Stimulated activated CD4-positive, alpha-beta T cell treated with anti-CD3 and anti-CD28 coated beads, TNF-alpha, amount 100 ng/mL, for 48 hours (primary cell): ENCODE measurements at regions not wholly inside any gene's neighbourhood (a gene's known extent, or its start where the extent isn't known, plus 50 kb on each side); places are given as distances from the start of the nearest gene placed in this dataset.
"Not testable (repeated sequence)": the region's sequence is repeated elsewhere in the genome, so short reads cannot be mapped to it uniquely, and the experiment has no call there.

Experiments used
- DNase-seq, 3 donors: peaks; one replicate each; pipeline ENCODE4 v3.0.0-alpha.2; 2020; ENCODE audit warnings: low read depth in 3 of 3

DNA sequence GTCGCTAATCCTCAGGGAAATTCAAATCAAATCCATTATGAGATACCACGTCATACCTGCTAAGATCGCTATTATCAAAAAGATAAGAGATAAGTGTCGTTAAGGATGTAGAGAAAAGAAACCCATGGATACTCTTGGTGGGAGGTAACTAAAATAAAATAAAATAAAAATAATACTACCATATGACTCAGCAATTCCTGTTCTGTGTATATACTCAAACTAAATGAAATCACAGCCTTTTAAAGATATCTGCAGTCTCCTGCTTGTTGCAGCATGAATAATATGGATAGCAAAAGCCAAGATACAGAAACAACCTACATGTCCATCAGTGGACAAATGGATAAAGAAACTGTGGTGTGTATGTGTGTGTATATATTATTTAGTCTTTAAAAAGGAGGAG, 105.8 kb upstream of the IL15 start:
- DNase-seq: no peak

DNA sequence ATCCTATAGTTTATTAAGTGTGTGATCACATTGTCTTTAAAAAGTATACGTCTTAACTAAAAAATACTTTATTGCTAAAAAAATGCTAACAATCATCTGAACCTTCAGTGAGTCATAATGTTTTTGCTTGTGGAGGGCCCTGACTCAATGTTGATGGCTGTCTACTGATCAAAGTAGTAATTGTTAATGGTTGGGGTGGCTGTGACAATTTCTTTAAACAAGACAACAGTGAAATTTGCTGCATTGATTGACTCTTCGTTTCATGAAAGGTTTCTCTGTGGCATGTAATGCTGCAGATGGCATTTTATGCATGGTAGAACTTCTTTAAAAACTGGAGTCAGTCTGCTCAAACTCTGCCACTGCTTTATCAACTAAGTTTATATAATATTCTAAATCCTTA, 101.4 kb upstream of the IL15 start:
- DNase-seq: no peak

DNA sequence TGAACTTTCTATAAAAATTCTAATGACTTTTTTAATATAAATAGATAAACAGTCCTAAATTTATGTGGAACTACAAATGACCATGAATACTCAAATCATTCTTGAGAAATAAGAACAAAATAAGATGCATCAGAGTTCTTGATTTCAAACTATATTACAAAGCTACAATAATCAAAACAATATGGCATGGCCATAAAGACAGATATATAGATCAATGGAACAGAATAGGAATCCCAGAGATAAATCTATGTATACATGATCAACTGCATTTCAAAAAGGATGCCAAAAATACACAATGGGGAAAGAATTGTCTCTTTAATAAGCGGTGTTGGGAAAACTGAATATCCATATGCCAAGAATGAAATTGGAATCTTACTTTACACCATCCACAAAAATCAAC, 98.4 kb upstream of the IL15 start:
- no peak for DNase-seq

DNA sequence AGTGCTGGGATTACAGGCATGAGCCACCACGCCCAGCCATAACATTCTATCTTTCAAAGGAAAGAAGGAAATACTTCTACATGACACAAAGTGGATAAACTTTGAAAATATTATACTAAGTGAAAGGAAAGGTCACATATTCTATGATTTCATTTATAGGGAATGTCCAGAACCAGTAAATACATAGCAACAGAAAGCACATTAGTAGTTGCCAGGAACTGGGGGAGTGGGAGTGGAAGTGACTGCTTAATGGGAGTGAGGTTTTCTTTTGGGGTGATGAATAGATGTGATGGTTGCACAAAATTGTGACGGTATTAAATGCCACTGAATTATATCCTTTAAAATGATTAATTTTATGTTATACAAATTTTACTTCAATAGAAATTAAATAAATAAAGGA, 95.7 kb upstream of the IL15 start:
- no peak for DNase-seq

DNA sequence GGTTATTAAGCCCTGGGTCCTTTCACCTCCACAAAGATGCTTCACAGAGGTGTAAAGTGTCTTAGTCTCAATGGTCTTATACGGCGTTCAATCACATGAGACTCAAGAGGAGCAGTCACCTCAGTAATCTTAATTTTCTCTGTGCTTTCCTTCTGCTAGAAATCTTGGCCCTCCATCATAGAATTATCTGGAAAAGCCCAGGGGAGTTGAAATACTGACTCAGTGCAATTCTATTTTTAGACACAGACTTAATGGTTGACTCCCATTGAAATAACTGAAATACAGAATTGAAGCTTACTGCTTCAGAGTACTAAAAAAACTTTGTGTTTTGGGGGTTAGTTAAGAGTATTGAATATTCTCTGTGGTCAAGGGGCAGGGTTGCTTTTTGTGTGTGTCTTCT, 94.5 kb upstream of the IL15 start:
- no peak for DNase-seq

DNA sequence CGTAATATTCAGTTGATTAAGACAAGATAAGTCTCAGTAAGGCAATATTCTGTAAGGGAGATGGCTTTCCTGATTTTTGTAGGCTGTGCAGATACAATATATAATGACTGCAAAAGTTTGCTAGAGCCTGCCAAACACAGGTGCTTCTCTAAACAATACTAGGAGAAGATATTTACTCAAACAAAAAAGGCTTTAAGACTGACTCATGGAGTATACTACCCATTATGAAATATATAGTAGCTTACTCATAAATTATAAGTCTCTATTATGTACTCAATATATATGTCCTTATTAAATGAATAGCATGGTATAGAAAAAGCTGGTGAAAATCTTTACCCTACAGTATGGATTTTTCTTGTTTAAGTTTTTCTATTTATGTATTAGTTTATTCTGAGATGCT, 93.2 kb upstream of the IL15 start:
- no peak for DNase-seq

DNA sequence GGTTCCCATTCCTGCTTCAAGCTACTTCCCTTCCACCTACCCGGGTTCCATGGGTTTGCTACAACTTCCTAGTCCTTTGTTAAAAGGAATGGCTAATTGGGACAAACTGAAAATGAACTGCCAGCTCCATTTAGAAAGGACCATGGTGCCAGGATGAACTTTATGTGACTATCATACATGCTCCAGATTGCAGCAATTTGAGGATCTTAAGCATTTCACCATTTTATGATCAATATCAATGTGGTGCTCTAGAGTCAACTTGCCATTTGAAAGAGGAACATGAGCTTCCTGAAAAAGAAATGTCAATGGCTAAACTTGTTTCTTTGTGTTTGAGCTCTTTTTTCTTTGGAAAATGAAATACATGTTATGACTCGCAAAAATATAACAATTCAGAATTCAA, 92.7 kb upstream of the IL15 start:
- no peak for DNase-seq

DNA sequence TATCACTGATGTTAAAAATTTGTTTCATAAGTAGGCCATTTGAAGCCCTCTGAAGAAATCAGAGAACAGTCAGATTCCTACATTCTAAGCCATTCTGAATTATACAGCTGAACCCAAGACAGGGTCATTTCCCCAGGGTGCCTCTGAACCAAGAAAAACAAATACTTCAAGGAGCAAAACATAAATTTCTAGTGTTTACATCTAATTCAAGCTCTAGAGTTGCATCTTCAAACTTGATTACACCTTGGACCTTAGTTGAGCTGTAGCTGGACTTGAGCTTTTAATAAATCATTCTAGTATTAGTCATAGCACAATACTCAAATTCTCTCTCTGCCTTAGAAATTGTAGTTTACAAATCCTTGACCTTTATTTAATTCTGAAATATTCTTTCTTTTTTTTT, 87.6 kb upstream of the IL15 start:
- no peak for DNase-seq

DNA sequence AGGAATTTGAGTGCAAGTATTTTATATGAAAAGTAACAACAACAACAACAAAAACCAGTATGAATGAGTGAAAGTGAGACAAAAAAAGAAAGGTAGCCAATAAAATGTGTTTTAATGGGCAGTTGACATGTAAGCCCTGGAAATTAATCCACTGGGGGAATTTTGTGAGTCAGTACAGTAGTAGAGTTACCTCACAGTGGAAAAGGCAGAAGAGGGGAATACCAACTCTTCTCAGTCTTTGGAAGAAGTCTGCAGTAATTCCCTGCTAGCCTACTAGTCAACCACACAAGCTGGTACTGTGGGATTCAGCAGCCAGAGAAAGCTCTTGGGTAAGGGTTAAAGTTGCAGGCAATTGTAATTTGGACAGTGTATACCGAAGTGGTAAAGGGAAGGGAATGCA, 76.3 kb upstream of the IL15 start:
- DNase-seq: no peak

DNA sequence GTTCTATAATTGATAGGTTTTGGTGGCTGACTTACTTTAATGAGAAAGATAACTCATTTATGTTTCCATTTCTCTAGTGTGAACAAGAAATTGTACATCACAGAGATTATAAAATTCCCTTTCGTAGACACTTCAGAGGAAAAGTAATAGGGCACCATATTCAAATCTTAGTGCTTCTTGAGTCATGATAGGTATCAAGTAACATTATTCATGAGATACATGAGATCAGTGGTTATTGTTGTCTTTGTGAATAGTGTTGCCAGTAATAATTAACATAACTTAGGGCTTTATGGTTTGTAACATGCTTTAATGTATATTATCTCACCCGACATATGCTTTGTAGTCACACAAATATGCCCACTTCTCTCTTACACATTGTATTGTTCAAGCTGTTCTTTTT, 73.7 kb upstream of the IL15 start:
- DNase-seq: no peak

DNA sequence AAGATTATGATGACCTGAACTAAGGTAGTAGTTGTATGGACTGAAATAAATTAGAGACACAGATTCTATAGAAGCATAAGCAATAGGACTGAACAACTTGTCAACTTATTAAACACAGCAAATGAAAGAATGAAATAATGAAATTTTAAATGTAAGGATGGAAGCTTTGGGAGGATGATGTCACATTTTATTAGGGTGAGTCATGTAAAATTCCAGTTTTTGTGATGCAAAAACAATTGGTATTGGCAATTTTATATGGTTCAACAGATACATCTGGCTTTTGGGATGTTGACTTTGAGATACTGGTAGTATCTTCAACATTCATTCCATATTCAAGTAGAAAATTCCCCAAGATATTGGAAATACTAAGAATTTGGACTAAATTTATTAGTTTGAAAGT, 72.7 kb upstream of the IL15 start:
- no peak for DNase-seq

DNA sequence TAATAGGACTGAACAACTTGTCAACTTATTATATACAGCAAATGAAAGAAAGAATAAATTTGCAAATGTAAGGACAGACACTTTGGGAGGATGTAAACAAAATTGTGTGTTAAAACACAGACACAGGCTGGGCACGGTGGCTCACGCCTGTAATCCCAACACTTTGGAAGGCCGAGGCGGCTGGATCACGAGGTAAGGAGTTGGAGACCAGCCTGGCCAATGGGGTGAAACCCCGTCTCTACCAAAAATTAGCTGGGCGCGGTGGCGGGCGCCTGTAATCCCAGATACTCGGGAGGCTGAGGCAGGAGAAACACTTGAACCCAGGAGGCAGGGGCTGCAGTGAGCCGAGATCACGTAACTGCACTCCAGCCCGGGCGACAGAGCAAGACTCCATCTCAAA, 71.4 kb upstream of the IL15 start:
- DNase-seq: not testable (repeated sequence)

DNA sequence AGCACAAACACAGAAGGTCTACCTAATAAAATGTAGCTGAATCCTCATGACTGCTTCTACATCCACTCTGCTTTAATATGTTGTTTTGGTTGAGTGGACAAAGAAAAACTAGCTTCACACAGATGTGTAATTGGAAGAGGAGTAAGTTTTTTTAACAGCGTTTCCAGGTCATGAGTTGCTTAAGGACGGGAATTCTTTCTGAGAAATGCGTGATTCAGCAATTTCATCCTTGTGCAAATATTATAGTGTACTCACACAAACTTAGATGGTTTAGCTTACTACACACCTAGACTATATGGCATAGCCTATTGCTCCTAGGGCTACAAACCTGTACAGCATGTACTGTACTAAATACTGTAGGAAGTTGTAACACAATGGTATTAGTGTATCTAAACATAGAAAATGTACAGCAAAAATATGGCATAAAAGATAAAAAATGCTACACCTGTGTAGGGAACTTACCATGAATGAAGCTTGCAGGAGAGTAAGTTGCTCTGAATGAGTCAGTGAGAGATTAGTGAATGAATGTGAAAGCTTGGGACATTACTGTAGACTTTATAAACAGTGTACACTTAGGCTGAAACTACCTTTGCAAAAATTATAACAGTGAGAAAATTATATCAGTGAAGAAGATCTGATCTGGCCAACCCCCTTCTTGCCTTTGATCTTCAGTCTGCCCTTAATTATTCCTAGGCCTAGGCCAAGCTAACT, 70.8 kb upstream of the IL15 start:
- DNase-seq: no peak

DNA sequence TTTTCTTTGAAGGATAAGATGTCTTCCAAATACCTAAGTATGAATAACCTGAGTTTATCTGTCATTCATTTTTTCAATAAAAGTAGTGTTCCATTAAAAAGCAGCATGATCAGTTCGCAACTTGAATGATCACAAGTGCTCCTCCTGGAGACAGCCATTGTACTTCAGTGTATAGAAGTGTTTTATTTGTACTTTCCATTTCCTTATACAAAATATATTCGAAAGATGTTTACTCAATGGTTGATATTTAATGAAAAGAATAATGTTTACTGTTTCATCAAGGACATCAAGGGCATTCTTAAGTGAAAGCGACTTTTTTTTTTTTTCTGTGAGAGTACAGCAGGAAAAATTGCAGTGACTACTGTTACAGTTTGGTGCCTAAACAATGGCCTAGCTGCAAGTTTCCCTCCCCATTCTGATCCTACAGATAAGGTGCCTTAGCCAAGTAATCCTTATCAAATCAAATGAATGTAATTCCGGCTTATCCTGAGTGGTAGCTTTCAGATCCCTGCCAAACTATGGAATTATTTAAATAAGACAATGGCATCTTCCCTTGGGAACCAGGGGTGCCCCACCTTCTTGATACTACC, 69.0 kb upstream of the IL15 start:
- DNase-seq: no peak

DNA sequence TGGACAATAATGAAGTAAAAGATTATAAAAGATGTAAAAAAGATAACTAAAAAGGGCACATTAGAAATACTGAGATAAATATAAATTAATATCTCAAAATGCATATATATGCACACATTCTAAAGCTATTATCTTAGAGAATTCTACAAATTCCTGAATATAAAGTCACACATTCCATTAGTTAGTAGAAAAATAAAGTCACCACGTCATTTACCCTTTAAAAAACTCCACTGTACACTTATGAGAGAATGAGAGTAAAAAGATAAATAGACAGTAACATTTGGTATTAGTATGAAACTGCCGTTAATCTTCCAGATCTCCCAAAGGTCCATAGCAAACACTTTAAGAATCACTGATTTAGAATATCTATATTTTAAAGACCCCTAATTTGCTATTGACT, 67.2 kb upstream of the IL15 start:
- DNase-seq: no peak

DNA sequence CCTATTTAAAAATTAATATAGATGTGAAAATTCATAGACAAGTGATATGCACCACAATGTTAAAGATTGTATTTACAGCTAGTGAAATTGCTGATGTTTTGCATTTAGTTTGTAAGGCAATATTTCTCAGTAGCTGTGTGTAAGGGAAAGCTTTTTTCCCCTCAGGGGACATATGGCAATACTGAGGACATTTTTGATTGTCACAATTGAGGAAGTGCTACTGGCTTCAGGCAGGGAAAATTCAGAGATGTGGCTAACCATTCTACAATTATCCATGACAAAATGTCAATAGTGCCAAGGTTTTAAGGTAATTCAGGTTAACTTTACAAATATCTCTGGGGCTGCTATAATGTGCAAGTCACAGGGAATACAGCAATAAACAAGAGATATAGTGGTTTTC, 66.1 kb upstream of the IL15 start:
- no peak for DNase-seq

DNA sequence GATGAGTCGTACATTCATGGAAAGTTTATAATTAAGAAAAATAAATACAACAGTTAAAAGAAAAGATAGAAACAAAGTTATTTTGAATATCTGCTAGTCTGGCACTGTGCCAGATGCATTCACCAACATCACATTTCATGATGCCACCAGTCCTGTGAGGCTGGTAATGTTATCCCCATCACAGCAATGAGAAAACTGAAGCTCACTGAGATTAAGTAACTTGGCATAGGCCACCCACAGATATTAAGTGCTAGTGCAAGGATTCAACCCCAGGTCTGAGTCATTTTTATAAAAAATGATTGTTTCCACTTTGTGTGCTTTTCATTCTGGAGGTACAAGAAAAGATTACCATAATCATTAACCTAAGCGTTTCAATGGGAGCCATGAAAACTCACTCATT, 65.0 kb upstream of the IL15 start:
- DNase-seq: no peak

DNA sequence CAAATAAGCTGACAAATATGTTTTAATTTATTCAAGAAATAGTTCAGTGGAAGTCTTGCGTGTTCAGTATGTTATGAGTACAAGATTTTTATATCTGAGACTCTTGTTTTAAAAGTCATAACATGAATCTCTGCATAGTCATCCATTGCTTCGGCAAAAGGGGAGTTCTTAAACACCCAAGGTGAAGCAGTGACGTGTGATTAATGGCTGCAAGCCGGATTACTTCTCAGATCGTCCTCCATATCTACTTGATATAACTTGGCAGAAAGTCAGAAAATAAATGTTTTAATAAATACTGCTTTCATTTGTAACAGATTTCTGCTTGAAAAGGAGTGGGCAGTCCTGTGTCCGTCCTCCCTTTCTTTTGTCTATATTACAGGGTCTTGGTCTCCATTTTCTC, 64.6 kb upstream of the IL15 start:
- DNase-seq: no peak

DNA sequence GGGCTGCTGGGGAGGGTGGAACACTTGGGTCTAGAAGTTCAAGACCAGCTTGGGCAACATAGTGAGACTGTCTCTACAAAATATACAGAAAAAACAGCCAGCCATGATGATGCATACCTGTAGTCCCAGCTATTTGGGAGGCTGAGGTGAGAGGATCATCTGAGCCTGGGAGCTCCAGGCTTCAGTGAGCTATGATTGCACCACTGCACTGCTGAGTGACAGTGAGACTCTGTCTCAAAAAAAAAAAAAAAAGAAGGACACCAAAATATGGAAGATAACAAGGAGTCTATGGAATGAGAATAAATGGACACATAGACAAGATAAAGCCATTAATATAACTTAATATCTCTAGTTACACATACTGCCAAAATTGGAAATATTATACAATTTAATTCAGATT, 62.7 kb upstream of the IL15 start:
- DNase-seq: no peak

DNA sequence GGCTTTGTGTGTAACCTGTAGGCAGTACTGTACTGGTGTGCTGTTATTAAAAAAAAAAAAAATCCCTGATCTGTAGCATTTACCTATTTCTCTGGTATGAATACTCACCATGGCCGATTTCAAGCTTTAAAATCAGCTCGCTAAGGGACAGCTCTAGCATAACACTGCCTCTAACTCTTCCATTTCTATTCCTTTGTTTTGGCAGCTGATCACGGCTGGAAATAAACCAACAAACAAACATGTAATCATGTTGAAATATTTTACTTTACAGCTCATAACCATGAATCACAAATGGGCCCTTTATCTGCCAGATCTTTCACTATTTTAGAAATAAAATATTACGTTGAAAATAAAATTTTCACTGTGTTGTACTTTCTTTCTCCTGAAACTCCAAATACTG, 60.5 kb upstream of the IL15 start:
- no peak for DNase-seq

DNA sequence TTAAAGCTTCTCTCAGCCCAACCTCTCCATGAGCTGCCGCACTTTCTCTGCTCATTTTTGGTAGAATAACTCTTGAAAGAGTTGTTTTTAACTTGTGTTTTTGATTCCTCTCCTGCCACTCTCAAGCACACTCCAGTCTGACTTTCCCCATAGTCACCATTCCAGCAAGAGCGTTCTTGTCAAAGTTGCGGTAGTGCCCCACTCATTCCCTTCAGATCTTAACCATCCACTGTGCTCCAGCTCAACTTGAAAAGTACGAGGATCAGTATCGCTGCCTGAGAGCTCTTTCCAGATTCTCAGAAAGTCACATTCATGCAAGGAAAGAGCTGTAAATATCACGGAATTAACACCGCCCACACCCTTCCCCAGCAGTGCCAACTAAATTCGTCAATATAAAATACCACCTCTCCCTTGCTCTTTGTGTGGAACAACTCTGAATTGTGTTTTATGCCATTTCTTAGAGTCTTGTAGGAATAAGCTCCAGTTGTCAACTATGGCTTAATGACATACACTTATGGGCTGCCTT, 59.7 kb upstream of the IL15 start:
- DNase-seq: no peak

DNA sequence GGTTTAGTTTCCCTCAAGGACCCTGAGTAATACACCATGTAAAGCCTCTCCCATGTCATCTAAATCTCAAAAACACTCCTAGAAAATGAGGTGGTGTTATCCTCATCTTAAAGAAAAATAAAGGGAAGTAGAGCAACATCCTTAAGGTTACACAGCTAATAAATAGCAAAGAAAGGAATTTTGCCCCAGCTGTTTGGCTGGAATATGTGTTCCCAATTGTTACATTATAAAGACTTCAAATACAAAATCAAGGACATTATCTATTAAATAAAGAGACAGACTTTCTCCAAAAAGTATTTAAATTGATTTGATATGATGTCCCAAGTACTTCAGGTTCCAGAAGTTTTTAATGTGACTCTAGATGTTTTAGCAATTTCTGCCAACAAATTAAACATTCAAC, 57.9 kb upstream of the IL15 start:
- DNase-seq: no peak

DNA sequence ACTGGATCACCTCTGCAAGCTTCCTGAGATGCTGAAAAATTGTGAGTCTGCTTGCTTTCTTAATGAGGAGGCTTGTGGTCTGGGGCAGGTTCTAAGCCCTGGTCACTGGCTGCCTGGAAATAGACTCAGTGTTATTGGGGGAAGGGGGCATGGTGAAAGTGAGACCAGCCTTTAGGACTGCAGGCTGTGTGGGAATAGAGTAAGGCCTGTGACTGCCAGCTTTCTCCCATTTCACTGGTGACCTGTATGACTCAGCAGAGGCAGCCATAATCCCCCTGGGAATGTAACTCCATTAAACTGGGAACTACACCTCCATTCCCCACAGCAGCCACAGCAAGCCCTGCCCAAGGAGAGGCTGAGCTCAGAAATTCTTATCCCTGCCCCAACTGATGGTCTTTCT, 55.9 kb upstream of the IL15 start:
- DNase-seq: no peak
